Ureter (tissue), 1 donor: ENCODE measurements at regions not wholly inside any gene's neighbourhood (a gene's known extent, or its start where the extent isn't known, plus 50 kb on each side); places are given as distances from the start of the nearest gene placed in this dataset.

ENCODE experiments used
- DNase-seq: peaks from one replicate; pipeline ENCODE4 v3.0.0-alpha.2; 2020; ENCODE audit warnings: low spot score
- donor health status: DM: yes; HTN: yes; CAD: no.

DNA sequence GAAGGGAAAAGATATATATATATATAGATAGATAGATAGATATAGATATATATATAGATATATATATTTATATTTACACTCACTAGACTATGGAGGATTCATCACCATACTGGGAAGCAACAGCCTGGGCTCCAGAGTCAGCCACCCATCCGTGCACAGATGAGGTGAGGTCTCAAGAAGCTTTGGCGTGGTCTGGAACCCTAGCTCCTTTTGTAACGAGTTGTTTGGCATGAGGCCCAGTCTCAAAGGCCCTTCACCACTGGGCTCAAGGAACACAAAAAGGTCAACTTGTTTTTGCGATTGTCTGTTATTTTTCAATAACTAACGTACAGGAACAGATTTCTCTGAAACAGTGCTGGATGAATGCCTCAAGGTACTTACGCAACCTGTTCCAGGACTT lies 448.7 kb downstream of the CMPK2 start:
- no peak for DNase-seq

DNA sequence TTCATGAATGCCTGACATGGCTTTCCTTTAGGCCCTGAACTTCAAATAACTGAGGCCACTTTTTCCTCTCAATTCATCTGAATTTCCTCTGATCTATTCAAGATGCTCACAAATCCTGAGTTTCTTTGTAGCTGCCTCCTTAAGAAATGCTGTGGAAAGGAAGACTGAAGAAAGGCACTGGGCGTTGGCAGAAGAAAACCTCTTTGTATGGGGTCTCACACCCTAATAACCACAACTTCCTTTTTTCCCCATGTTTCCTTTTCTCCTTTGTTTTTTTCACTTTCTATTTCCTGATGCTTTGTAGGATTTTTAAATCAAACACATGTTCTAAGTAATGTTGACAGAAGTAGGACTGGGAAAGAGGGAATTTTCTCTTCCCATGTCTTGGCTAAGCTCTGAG lies 447.4 kb downstream of the CMPK2 start:
- DNase-seq: no peak

DNA sequence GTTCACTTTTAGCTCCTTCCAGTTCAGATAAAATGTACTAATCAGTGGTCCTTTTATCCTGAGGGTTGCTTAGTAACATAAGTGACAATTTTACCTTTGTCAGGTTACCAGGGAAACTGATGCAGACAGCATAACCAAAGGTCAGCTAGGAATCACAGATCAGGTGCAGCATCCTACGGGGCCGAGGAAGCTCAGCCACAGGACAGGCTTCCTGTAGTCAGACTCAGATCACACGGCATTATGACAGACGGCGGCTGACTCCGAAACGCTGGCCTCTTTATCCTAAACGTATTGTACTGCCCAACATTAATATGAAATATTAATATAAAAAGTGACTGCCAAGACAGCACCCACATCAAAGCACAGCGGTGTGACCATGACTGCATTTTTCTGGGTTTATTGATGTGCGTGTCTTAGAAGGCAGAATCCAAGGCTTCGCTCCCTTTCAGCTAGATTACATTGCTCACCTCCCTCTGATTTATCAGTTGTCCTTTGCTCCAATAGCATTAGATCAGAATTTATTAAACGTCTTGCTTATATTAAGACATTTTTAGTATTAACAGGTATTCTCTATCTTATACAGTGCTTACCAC lies 444.5 kb downstream of the CMPK2 start:
- no peak for DNase-seq

DNA sequence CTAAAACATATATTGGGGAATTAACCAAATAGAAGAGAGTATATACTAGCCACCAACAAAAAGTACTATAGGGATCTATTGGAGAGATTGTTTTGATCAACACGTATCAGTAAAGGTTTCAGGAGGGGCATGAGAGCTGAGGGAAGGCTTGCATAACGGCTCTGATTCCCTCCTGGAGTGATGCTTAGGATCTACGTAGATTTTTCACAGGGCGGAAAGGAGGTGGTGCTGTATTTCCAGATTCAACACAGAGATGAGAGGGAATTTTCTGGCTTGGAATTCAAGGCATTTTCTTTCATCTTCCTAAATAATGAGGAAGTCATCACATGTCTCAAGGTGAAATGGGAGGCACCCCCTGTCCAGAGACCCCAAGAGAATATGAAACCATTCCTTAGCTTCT lies 443.8 kb downstream of the CMPK2 start:
- DNase-seq: no peak

DNA sequence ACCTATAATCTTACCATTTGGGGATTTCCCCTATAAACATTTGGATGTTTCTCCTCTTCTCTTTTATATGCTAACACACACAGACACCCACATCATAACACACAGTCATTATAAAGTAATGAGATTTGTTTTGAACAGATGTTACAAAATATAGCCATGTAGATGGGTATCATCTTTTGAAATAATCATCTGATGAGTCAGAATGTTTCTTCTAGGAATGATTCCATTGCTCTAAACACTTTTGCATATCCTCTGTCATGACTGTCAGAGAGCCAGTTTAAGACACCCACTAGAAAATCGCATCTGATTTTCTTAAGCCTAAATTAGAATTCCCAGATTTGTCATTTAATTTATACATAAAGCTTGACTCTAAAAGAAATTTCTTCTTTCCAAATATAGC lies 442.6 kb downstream of the CMPK2 start:
- DNase-seq: no peak

DNA sequence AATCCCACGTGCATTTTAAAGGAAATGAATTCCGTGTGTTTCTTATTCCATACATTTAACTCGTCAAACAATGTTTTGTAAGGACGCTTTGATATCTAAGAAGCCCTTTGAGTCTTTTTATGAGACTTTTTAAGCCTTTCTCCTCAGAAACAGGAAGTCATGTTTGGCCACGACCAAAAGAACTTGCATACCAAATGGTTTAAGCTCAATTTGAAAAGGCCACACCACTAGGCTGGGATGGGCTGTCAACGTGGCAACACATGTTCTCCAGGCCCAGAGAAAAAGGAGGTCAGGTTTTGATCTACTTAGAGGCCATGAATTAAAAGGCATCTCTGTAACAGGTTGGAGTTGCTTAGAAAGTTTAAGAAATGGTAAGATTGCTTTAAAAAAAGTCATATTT lies 441.8 kb downstream of the CMPK2 start:
- DNase-seq: no peak

DNA sequence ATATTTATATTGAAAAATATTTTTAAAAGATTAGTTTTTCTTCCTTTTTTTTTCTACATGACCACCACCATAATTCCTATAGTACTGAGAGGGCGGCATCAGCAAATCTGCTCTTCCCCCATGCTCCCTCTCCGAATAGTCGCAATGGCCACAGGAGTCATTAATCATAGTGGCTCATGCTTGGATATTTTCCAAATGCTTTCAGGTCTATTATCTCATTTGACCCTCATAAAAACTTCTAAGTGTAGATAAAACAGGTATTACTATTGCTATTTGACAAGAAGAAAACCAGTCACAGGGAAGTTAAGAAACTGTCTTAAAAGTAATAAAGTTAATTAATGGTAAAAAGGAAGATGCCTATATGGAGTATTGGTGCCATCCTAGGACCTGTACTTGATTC lies 440.7 kb downstream of the CMPK2 start:
- DNase-seq: no peak

DNA sequence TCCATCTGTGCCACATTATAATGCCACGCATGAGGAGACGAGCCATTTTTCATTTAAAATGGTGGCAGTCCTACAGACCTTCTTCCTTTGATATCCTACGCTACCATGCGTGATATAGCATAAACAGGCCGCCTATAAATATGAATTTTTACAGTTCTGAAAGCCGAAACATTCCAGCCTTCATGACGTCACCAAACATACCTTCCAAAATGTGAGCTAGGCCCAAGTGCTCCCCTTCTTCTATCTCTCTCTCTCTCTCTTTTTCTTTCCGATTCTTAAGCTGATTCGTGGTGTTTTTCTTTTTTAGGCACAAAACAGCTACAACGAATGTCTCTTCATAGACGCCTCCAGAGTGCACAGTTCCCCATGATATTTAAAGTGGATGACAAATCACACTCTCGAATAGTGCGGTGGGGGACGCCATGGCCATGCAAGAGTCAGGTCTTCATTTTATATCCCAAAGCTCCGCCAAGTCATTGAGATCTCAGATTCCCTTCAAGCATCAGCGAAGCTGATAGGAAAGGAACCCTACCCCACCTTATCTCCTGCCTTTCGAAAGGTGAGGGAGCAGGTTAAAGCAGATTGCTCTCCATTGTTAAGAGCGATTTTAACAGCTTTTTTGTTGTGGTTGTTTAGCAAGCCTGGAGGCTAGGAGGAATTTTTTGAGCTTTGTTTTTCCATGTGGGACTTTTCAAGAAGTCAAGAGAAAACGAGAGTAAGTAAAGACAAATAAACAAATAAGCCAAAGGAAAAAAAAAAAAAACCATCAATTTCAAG lies 436.3 kb downstream of the CMPK2 start:
- DNase-seq: no peak

DNA sequence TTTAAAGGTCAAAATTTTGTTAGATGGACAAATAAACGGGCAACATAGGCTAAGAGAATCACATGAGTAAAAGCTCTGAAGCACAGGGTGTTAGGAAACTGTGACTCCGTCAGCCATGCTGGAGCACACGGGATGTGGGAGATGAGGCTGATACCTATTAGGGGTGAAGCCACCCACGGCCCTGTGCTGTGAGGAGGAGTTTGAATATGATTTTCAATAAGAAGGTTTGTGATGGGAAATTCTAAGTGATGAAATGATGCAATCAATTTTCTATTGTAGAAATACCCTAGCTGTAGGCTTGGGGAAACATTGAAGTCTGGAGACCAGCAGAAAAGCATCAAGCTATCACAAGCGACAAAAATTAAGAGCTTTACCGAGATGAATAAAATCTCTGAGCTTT lies 431.3 kb downstream of the CMPK2 start:
- DNase-seq: no peak

DNA sequence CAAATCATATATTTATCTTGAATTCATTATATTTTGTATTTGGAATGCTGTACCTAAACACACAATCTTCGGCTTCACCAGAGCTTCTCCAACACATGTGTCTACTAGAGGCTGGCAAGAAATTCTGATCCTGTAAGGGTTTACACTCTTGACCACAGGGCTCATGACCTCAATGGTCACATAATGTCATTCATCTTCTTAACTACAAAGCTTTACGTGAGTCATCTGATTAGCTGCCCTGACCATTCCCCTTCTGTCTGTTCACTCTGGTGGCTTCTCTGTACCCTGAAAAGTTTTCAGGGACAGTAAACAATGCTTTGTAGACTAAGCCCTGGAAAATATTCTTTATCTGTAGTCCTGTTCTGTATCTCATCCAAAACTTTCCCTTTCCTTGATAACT lies 423.9 kb downstream of the CMPK2 start:
- no peak for DNase-seq

DNA sequence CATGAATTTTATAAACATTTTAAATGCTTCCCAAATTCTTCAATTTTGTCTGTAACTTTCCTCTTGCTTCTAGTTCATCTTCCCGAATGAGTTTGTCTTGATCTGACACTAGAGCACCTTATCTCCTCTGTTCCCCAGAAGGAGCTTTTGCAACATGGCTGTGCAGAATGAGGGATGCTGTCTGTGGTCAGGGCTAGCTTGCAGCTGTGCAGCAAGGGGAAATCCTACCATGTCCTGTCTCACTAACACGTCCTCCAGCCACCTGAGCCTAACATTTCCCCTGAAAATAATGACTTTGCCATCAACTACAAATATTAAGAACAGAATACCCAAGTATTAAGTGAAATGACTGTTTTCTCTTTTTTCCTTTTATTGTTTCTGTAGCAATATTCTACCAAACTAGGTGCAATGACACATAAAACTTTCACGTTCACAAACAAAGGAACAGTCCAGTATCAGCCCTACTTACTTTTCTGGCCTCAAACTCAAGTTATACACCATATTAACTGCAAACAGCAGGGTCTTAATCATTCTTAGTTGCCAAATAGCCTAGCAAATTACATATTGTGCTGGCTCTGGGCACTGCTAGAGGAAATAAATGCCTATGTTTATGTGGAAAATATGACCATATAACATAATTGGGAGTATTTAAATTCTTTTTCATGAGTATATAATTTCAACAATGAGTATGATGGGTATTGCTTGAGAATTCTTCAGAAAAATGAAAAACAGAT lies 423.3 kb downstream of the CMPK2 start:
- no peak for DNase-seq

DNA sequence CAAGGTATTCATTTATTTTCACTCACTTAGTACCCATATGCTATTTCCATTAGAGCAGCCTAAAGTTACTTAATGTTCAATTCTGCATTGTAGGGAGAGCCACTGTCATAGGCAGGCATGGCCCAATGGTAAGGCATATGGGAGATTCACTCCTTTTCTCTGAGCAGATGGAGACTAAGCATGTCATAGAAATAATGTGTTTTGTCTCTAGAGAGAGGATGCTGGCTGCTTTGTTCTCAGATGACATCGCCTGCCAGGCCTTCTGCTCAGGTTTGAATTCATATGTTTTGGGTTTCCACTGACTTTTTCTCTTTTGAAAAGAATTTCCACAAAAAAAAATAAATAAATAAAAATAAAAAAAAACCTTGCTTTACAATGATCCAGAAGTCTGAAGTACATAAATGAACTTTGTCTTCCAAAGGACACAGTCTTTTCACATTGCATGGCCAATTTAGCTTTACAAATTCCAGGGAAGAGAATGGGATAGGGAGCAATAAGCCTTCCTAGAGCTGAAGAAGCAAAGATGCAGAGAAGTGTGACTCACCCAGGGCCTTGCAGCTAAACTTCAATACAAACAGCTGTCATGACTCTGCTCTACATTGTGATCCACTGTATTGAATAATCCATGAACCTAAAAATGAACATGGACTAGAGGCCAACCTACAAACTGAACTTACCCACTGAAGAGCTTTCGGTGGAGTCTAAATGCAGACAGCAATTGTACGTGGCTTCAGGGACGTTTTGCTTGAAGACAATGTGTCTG lies 422.5 kb downstream of the CMPK2 start:
- DNase-seq: no peak

DNA sequence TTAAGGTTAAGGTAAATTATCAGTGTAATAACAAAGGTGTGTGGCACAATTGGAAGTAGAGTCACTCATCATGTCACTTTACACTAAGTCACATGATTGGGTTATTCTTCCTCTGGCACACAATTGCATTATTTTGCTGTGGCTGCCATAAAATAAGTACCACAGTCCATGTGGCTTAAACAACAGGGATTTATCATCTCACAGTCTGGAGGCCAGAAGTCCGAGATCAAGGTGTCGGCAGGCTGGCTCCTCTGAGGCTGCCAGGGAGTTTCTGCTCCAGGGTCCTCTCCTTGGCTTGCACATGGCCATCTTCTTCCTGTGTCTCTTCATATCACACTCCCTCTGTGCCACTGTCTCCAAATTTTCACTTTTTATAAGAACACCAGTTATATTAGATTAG lies 421.2 kb downstream of the CMPK2 start:
- no peak for DNase-seq

DNA sequence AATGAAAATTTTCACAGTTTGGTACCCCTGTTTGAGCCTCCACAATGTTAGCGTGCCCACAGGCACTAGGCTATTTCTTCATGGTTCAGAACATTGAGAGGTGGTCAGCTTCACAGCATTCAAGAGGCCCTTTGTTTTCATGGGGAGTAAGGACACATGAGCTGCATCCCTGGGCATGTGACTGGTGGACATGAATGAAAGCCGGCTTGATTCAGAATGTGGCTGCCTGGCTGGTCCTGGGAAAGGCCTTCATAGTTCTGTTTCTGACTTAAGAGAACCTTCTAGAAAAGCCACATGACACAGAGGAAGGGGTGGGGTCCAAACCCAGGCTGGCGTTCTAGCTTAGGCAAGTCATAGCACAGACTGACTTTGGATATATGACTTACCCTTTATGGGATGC lies 420.6 kb downstream of the CMPK2 start:
- DNase-seq: no peak

DNA sequence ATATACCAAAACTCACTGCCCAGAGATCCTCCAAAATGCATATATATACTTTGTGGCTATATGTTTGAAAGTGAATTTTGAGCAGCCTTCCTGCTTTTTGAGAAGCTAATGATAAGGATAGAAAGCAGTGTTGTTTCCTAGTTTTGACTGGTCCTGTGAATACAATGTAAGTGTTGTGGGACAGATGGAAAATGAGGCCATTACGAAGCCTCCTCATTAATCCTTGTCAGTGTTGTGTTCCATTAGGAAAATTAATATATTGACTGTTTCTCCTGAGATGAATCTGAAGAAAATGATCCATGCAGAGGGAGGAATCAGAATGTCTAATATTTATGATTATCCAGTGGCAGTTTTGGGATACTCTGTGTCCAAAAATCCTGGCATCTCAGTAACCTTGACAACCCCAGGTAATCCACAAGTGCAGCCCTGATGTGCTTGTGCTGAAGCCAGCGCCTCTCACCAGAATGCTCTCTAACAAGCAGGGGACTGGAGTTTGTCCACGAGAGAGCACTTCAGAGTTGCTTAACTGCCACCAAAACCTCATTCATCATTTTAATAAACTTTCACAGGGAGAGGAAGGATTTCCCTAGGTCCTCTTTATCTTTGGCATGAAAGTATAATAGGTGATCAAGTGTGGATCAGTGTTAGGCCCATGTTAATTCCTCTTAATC lies 418.6 kb downstream of the CMPK2 start:
- no peak for DNase-seq

DNA sequence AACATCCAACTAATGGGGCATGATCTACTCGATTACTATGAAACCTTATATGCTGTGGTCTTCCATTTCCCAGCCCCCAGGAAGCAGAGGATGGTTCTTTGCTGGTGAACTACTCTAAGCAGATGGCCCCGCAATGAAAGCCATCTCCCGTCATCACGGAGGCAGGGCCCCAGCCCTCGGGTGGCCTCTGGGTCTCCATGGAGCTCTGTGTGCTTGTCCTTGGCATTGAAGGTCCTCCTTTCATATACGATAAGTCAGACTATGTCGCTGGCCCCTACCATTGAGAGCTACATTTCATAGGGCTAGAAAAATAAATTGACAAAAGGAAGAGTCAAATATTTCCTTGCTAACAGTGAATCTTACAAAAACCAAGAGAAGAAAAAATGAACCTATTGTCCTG lies 416.8 kb downstream of the CMPK2 start:
- no peak for DNase-seq

DNA sequence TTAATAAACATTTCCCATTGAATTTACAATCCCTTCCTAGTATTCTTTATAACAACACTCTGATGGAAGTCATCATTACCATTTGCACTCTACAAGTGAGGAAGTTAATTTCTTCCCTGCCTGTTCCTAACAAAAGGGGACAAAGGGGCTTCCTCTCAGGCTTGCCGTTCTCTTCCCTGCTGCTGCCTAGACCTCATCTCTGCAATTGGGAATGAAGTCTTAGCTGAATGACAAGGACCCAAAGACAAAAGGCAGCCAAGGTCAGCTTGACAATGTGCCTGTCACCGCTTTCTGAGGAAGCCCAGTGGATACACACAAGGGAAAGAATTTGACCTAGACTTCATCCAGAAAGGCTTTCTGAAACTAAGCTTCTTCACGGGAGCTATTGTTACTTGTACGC lies 416.4 kb downstream of the CMPK2 start:
- DNase-seq: no peak

DNA sequence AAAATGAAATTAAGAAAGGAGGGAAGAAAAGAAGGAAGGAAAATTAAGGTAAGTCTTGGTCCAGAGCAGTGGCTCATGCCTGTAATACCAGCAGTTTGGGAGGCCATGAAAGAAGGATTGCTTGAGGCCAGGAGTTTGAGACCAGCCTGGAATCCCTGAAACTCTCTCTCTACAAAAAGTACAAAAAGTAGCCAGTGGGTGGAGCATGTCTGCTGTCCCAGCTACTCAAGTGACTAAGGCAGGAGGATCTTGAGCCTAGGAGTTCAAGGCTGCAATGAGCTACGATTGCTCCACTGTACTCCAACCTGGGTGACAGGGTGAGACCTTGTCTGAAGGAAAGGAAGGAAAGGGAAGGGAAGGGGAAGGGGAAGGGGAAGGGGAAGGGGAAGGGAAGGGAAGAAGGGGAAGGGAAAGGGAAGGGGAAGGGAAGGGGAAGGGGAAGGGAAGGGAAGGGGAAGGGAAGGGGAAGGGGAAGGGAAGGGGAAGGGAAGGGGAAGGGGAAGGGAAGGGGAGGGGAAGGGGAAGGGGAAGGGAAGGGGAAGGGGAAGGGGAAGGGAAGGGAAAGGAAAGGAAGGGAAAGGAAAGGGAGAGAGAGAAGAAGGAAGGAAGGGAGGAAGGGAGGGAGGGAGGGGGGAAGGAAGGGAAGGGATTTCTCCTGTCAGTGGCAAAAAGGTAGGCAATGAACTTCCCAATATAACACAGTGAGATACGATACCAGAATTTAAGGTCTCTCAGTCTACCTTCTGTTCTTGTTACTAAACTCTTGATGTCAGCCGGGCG lies 412.8 kb downstream of the CMPK2 start:
- DNase-seq: no peak

DNA sequence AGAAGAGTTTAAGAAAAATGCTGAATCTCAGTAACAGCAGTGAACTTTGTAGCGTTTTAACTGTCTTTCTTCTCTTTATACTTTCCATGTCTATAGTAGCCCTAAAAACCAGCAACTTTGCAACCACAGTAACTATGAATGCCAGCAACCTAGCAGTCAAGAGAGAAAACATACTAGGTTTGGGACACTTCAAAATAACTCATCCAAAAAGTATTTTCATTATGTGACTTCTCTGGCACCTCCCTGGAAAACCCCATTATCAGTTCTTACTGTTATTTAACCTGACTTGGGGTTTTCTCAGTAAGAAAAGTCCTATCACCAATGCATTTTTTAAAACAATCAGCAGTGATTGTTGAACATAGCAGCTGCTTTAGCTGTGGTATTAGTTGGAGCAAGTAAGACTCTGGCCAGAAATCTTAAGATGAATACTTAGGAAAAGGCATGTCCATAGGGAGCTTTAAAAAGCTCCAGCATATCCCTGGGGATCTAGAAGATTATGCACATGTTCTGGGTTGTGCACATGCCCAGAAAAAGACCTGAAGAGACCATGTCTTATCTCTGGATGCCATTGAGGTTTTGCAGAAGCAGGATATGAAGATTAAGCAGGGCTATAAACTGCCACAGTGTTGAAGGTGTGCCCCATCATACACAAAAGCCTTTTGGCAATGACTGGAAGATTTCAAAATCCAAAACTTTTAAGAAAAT lies 411.3 kb downstream of the CMPK2 start:
- DNase-seq: no peak

DNA sequence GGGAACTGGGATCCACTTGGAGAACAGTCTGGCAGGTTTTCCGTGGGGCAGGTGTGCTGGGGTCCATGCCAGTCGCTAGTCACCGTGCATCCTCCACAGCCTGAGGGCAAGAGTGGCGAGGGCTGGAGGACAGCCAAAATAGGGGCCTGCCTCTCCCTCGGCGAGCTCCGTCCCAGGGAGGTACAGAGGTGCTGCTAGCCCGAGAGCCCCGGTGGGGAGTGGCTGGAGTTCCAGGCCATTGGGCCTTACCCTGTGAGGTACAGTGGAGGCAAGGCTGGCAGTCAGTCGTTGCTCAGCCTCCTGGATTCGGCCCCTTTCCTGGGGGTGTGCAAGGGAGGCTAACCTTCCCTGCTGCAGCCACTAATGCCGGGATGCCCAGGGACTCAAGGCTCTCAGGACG lies 406.6 kb downstream of the CMPK2 start:
- DNase-seq: no peak
